HL-60 (cell line): ENCODE measurements at regions not wholly inside any gene's neighbourhood (a gene's known extent, or its start where the extent isn't known, plus 50 kb on each side); places are given as distances from the start of the nearest gene placed in this dataset.

Experiments used
- DNase-seq, 2 experiments: peaks; one replicate each; pipeline ENCODE4 v3.0.0-alpha.2; 2010 to 2020; ENCODE audit warnings: low read depth in 1 of 2, low spot score in 1 of 2
- H3K27ac ChIP-seq: fragments of 250-450 bp; sonication (Bioruptor Pico); replicated peaks from 2 replicates; pipeline ENCODE4 v1.5.1; 2020; ENCODE audit warnings: mild to moderate bottlenecking, moderate library complexity
- H3K27me3 ChIP-seq: fragments of 250-450 bp; sonication (Bioruptor Pico); 2 replicates; pipeline ENCODE4 v1.5.1; 2021; ENCODE audit warnings: mild to moderate bottlenecking, moderate library complexity; ENCODE audit not compliant: insufficient read depth, poor library complexity, severe bottlenecking
- H3K4me3 ChIP-seq: replicated peaks from 2 replicates; pipeline ENCODE4 v1.5.1; 2011; ENCODE audit warnings: mild to moderate bottlenecking, control low read depth, low read length; ENCODE audit not compliant: insufficient read depth
- CTCF ChIP-seq: IDR thresholded peaks from one replicate; pipeline ENCODE4 v1.5.1; 2011; ENCODE audit warnings: low read length, control low read depth, inconsistent platforms; ENCODE audit not compliant: insufficient read depth
- GABPA ChIP-seq: IDR thresholded peaks from 2 replicates; pipeline ENCODE4 v1.6.1; 2012; ENCODE audit warnings: low read depth
- POLR2AphosphoS5 ChIP-seq: IDR thresholded peaks from 2 replicates; pipeline ENCODE4 v1.6.1; 2012; ENCODE audit warnings: low read depth
- REST ChIP-seq: IDR thresholded peaks from 2 replicates; pipeline ENCODE4 v1.6.1; 2012; ENCODE audit warnings: low read depth; ENCODE audit not compliant: insufficient replicate concordance
- SPI1 ChIP-seq: IDR thresholded peaks from 2 replicates; pipeline ENCODE4 v1.6.1; 2012; ENCODE audit warnings: low read depth, mild to moderate bottlenecking, borderline replicate concordance

GRCh38 chr4:13159041-13159620 lies 325.0 kb downstream of the RAB28 start:
- Histone ChIP-seq H3K27ac (no peak overlapping the region), H3K4me3 (no peak overlapping the region), H3K27me3 (no peaks in the 10 kb centered on the region)
- DNase-seq, result no peak
- no peak for TF ChIP-seq GABPA
- no peak for TF ChIP-seq REST
- TF ChIP-seq SPI1, result no peak
- TF ChIP-seq CTCF, result no peak
- no peak for TF ChIP-seq POLR2AphosphoS5

GRCh38 chr4:13151194-13151593 lies 332.9 kb downstream of the RAB28 start:
- Histone ChIP-seq H3K27ac (no peak overlapping the region), H3K4me3 (no peak overlapping the region), H3K27me3 (no peaks in the 10 kb centered on the region)
- no peak for DNase-seq
- TF ChIP-seq REST (no peak), CTCF (no peak), POLR2AphosphoS5 (no peak), GABPA (no peak), SPI1 (no peak)

GRCh38 chr4:13143222-13144070 lies 340.7 kb downstream of the RAB28 start:
- TF ChIP-seq CTCF (no peak), GABPA (no peak), REST (no peak), SPI1 (no peak), POLR2AphosphoS5 (no peak)
- Histone ChIP-seq H3K4me3 (no peak overlapping the region), H3K27me3 (no peaks in the 10 kb centered on the region), H3K27ac (no peak overlapping the region)
- DNase-seq, result no peak
